ENCODE measurements at regions not wholly inside any gene's neighbourhood (a gene's known extent, or its start where the extent isn't known, plus 50 kb on each side); places are given as distances from the start of the nearest gene placed in this dataset.
"Not testable (repeated sequence)": the region's sequence is repeated elsewhere in the genome, so short reads cannot be mapped to it uniquely, and the experiment has no call there.

DNA sequence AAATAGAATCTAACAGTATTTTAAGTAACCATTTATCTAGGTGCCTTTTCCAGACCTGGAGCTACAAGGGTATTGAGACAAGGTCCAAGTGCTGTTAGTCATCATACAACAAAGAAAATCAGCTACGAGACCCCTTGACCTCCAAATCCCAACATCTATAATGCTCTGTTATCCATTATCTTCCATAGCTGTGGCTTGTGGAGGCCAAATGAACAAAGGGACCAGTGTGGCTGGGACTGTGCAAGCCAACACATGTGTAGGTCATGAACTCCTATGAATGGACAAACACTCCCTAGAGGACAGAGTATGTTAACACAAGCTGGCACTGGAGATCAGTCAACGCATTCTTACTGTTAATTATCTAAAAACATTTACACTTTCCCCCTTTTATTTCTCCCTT is 374.5 kb downstream of the EMP1 start:
- DNase-seq (ENCODE audit: low read depth in 3 of 3, low spot score in 2 of 3), result no peak

DNA sequence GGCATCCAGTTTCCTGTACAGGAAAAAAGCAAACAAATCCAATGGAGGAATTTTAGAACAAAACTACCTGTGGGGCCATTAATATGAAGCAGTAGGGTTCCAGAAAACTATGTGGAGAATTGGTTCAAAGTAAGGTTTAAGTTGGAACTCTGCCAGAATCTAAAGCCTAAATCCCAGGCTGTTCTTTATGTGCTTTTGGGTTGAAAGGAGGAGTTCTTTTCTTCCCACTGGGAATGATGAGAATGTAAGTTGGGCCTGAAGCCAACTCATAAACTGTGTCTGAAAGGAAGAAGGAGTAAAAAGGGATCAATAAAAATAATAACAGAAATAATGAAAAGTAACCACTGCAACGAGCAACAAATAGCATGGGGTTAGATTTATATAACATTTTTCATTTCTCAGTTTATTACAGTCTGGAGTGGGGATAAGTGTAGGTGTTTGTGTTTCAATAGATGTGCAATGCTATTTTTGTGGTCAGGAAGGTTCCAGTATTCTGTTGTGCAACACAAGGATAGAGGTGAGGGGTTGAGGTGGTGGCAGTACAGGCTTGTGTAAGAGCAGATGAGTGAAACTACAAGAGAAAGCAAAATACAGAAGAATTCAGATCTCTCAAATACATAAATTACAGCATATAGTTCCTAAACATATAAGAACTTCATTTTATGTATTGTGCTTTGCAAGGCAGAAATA is 373.6 kb downstream of the EMP1 start:
- no peak for DNase-seq (ENCODE audit: low read depth in 3 of 3, low spot score in 2 of 3)

DNA sequence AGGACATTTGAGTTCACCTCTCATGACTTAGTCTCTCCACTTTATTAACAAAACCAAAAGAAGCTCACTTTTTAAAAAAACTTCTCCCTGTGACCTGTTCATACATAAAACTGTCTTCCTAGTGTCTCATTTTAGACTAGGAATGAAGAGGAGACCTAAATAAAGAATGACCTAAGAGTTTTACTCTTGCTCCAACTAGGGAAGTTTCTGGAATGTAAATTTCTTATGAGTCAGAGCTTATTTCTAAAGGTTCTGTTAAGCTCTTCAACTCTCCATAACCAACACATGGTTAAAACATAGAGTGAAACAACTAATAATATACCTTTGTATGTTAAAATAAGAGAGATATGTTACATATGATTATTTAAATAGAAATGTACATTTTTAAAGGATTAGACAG is 369.8 kb downstream of the EMP1 start:
- no peak for DNase-seq (ENCODE audit: low read depth in 3 of 3, low spot score in 2 of 3)

DNA sequence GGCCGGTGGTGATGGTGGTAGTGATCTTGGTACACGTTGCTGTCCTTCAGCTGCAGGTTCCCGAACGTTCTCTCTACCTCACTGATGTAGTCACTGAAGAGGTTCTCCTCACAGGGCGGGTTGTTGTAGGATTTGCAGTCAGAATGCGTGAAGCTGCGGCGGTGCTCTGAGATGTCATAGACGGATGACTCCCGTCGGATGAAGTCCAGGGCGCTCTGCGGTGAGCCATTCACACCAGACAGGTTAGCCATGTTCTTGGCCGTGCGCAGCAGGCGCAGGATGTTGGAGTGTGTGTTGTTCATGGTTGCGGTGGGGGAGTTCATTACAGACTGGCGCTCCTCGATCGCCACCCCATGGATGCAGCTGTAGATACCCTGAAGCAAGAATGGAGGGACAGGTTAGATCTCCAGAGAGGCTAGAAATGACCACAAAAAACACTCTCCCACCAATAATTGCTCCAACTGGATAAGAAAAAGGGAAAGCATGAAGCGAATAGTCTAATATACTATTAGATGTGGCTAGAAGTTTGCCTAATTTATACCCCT is 367.8 kb downstream of the EMP1 start:
- no peak for DNase-seq (ENCODE audit: low read depth in 3 of 3, low spot score in 2 of 3)

DNA sequence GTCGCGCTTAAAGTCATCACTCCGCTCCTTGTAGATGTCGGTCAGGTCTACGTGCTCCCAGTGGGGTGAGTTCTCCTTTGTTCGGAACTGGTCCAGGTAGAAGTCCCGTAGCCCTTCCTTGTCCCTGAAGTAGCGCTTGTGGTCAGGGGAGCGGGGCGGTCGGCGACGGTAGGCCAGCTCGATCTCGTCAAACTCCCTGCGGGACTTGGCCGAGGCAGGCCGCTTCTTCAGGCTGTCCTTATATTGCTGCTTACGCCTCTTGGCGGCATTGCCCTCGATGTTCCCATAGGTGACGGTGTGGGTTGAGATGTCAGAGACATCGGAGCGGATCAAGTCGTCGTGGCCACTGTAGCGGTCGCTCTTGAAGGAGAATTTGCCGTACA is 367.2 kb downstream of the EMP1 start:
- no peak for DNase-seq (ENCODE audit: low read depth in 3 of 3, low spot score in 2 of 3)

DNA sequence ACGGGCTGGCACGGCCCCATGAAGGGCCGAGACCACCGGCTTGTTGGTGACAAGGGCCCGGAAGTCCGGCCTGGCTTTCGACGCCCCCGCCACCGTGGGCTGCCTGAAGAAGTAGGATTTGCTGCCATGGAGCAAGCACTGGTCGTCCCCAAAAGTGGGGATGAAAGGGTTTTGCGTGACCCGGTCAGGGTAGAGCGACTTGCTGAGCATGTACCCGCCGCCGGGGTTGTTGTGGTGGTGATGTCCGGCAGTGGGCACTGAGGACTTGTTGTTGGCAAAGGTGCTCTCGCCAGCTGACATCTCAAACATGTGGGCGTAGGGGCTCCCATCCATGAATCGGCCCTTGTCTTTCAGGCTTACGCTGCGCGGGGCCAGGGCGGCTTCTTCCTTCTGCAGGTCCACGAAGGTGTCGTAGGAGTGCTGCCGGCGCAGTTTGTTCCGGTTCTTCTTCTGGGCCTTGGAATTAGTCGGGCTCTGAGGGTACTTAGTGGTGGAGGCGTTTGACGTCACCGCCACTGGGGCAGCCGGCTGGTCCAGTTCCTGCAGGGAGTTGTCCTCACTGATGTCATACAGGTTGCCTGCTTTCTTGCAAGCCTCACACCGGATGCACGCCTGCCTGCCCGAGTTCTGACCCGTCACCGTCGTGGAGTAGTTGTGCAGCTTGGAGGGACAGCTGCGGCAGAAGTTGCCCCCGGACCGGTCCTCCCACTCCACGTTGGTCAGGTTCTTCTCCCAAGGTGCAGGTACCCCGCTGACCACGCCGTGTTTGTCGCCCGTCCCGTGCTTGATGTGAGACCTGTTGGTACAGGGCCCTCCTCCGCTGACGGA is 366.6 kb downstream of the EMP1 start:
- DNase-seq (ENCODE audit: low read depth in 3 of 3, low spot score in 2 of 3), result no peak

DNA sequence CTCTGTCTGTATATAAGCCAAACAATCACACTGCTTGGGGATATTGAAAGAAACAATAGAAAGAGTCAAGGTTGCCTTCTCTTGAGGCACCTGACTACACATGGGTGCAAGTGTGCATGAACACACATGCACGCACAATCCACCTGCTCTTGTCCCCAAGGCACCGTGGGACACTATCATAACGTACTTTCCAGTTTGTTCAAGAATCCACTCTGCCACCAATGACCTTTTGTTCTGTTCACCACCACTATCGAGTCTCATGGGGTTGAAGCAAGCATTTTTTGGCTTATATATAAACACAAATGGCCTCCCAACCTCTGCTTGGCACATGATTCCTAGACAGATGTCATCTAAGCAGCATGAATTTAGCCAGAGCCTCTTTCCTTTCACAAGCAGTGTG is 365.4 kb downstream of the EMP1 start:
- DNase-seq (ENCODE audit: low read depth in 3 of 3, low spot score in 2 of 3), result no peak

DNA sequence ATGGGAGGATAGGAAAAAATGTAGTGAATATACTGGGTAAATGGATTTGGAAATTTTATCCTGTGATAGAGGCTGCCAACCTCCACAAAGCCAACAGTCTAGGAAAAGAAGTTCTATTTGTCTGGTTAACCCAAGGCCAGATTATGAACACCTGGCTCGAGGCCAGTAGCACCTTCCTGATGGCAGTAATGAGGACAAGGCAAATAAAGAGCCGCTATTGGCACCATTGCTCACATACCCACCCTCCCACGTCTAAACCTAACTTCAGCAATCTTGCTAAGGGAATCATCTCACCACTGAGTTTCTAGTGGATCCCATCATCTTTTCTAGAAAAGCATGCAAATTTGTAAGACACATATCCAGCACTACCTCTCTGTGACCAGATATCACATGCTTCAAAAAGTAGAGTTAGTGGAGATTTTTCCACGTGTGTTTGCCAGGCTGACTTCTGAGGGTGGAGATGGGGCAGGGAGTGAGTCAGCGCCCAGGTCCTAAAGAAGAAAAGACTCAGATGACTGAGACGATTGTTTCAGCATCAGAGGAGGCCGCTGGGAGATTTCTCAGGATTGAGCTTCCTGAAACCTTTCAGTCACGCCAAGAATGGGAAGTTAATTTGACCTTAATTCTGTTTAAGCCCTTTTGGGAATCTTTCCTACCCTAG is 362.9 kb downstream of the EMP1 start:
- no peak for DNase-seq (ENCODE audit: low read depth in 3 of 3, low spot score in 2 of 3)

DNA sequence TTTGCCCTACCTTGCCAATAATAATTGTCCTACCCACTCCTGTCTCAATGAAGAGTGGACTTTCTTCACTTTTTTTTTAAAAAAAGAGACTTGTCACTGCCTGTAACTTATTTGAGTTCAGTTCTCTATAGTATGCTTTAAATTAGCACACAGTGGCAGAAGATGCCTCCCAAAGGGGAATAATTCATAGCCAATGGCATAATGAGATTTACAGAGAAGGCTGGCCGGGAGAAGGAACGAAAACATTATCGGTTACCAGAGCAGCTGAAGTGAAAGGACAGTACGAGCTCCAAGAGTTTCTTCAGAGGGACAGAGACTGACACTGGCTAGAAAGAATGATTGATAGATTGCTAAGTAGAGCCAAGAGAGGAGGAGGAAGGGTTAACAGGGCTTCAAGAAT is 356.3 kb downstream of the EMP1 start:
- DNase-seq (ENCODE audit: low read depth in 3 of 3, low spot score in 2 of 3), result no peak

DNA sequence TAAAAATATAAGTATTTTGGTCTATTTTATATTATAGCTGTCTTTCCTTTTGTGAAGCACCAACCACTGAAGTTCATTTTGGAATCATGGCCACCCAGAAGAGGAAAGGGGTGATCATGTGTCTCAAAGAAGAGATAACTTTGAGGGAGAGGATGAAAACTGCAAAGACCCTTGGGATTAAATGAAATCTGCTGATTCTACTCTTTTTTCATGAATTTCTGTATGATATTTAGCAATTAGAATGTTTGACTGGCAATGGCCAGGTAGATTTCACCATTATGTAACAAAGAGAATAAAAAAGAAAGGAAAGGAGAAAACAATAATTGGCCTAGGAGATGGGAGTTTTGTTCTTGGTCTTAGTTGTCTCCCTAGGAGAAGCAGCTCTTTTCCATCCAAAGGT is 350.8 kb downstream of the EMP1 start:
- DNase-seq (ENCODE audit: low read depth in 3 of 3, low spot score in 2 of 3), result no peak

DNA sequence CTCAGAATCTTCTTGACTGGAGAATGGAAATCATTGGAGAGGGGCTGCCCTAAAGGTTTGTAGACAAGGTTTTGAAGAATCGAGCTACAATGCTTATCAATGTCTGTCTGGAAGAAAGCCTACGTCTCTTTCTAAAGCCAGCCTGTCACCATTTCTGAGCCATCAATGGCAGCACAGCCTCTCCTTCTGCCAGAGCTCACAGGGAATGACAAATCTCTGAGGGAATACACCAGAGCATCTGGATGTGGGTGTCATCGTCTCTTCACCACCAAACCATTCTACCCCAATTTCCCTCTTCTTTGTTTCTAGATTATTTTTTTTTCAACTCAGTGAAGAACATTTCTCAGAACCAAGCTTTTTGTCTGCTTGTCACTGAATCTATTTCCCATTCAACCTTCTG is 349.7 kb downstream of the EMP1 start:
- DNase-seq (ENCODE audit: low read depth in 3 of 3, low spot score in 2 of 3), result no peak

DNA sequence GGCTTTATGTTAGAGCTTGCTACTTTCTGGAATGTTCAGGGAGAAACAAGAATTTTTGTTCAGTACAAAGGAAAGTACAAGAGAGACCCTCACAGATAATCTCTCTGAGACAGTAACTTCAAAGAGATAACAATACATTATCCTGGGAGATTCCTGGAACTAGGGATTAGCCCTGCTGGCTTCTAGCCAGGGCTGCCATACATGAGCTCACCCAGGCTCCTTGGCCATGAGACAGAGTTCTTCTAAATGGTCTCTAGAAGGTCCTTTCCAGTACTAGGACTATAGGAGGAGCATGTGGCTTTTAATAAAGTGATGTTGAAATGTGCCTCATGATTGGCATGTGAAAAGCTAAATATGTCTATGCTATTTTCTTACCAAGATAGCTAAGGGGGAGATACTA is 342.5 kb downstream of the EMP1 start:
- DNase-seq (ENCODE audit: low read depth in 3 of 3, low spot score in 2 of 3), result no peak

DNA sequence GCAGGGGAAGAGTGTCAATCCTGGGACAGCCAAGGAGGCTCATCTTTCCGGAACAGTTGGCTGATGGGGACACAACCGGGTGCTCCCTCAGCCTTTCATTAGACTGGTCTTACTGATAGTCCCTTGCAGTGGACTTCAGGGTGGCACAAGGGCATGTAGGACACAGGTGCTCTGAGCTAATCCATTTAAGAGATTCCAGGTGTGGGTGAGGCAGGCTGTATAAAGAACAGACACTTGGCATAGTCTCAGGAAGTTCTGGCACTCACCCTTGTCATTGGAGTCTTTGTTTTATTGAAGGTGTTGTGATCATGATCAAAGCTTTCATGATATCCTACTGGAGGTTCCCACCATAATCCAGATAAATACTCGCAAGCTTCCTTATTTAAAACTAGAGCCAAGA is 341.6 kb downstream of the EMP1 start:
- no peak for DNase-seq (ENCODE audit: low read depth in 3 of 3, low spot score in 2 of 3)

DNA sequence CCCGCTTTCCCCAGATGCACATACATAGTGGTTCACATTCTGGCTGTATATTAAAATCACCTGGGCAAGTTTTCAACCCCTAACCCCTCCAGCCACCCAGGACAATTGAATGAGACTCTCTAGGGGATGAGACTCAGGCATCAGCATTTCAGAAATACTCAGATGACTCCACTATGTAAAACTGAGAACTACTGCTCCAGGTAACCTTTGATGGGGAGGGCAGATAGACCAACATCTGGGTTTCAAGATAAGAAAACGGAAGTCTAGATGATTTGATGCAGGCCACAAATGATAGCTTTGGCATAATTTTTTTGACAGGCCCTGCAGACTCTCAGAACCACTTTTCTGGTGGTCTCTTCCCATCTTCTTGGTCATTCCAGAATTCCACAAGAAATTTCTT is 341.1 kb downstream of the EMP1 start:
- no peak for DNase-seq (ENCODE audit: low read depth in 3 of 3, low spot score in 2 of 3)

DNA sequence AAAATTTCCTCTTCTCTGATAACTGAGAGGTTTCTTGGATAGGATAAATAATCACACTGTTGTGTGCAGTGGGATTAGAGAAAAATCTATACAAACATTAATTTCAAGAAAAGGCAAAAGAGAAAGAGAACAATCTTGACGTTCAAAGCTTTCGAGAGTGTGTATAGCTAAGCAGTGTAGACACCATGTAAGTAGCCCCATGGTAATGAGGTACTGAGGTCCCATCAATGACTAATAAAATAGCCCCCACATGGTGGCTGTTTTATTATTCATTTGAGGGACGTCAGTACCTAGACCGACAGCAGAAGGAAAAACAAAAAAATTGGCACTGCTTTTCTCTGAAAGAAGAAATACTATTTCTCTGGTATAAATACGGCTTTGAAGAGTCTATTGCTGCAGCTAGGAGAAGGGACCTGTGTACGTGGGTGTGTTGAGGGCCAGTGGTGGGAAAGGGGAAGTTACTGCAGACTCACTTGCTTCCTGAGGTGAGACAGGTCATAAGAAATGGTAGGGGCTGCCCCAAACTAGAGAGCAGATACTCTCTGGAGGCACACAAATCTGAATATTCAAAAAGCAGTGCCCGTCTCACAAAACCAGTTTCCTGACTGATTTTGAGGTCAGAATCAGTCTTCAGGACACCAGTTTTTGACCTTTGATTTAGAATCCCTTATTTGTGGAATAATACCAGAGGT is 339.8 kb downstream of the EMP1 start:
- DNase-seq (ENCODE audit: low read depth in 3 of 3, low spot score in 2 of 3), result no peak

DNA sequence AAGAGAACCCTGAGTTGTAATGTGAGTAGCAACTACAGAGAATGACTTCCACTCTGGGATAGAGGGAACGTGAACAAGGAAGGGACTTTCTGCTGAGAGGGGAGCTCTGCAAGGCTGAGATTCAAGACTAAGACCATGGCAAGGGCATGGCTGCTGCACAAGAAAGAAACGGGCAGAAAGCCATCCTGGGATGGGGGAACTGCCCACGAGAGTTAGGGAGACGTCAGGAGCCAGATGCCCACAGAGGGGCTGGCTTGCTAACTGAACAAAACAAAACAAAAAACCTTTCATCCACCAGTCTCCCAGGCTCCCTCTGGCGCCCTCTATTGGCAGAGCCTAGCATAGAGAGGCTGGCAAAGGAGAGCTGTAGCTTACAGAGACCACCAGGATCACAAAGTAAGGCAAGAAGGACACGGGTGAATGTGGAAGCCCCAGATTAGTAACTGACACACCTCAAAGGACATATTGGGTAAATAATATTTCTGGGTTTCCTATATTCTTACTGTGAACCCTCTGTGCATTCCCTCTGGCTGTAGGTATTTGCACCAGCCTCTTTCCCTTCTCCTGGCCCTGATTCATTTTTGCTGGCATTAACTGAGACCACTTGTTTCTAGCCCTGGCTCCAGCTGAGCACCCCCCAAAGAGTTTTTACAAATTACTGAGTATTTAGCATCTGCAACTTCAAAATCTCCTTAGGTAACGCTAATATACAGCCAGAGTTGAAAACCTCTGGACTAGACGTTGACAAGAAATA is 338.3 kb downstream of the EMP1 start:
- peak; percentile 63 to 78 (median 69) for DNase-seq (ENCODE audit: low read depth in 3 of 3, low spot score in 2 of 3)

DNA sequence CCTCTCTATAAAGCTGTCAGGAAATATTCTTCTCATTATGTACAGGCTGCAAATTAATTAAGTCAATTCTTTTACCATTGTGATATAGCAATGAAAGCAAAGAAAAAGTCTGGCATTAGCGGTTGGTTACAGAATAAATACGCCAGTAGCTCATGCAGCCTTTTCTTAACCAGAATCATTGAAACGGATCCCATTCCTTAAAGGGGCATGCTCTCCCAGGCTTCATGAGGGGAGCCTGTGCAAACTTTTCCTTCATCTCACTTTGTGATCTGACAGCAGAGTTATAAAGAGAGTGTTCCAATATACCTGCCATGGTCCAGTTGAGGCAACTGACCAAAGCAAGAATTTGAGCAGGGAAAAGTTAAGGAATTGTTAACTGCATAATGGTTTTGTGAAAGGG is 337.7 kb downstream of the EMP1 start:
- peak in 1 of 3 donors; percentile 9 for DNase-seq (ENCODE audit: low read depth in 3 of 3, low spot score in 2 of 3)

DNA sequence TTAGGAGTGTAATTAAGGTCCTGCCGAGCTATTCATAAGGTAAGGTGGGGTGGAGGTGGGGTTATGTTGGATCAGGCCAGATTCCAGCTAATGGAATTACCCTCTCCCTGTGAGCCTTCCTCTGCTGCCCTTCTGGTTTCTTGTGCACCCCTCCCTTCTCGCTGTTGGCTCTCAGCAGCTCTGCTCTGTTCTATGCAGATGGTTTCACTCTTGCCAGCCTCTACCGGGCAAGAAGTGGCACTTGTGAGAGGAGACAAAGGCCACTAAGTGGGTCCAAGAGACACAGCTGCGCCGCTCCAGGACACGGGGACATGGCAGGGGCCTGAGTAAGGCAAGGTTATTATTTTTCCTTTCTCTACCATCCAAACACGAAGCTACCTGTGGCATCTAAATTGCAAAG is 334.4 kb downstream of the EMP1 start:
- no peak for DNase-seq (ENCODE audit: low read depth in 3 of 3, low spot score in 2 of 3)

DNA sequence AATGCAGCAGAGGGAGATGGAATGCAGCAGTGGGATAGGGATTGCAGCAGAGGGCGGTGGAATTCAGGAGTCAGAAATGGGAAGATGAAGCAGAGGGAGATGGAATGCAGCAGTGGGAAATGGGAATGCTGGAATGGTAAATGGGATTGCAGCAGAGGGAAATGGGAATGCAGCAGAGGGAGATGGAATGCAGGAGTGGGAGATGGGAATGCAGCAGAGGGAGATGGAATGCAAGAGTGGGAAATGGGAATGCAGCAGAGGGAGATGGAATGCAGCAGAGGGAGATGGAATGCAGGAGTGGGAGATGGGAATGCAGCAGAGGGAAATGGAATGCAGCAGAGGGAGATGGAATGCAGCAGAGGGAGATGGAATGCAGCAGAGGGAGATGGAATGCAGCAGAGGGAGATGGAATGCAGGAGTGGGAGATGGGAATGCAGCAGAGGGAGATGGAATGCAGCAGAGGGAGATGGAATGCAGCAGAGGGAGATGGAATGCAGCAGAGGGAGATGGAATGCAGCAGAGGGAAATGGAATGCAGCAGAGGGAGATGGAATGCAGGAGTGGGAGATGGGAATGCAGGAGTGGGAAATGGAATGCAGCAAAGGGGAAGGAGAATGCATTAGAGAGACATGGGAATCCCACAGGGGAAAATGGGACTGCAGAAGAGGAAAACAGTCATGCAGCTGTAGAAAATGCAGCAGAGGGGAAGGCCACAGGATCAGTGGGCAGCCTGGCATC is 329.8 kb downstream of the EMP1 start:
- not testable (repeated sequence) for DNase-seq (ENCODE audit: low read depth in 3 of 3, low spot score in 2 of 3)
